Glutamatergic neuron (in vitro differentiated cells): ENCODE measurements at regions not wholly inside any gene's neighbourhood (a gene's known extent, or its start where the extent isn't known, plus 50 kb on each side); places are given as distances from the start of the nearest gene placed in this dataset.

Experiments
- DNase-seq: peaks from one replicate; pipeline ENCODE4 v3.0.0; 2022
- H3K27ac Mint-ChIP-seq: one replicate; pipeline ENCODE4 v1.8.0; 2020; ENCODE audit warnings: mild to moderate bottlenecking, mixed read lengths, inconsistent platforms; ENCODE audit not compliant: unreplicated experiment
- H3K27me3 Mint-ChIP-seq: one replicate; pipeline ENCODE4 v1.8.0; 2020; ENCODE audit warnings: mild to moderate bottlenecking, moderate library complexity, mixed read lengths, inconsistent platforms; ENCODE audit not compliant: unreplicated experiment
- H3K36me3 Mint-ChIP-seq: one replicate; pipeline ENCODE4 v1.8.0; 2020; ENCODE audit warnings: mild to moderate bottlenecking, mixed read lengths, inconsistent platforms; ENCODE audit not compliant: unreplicated experiment
- H3K4me1 Mint-ChIP-seq: one replicate; pipeline ENCODE4 v1.8.0; 2020; ENCODE audit warnings: mild to moderate bottlenecking, low read depth, mixed read lengths, inconsistent platforms; ENCODE audit not compliant: unreplicated experiment
- H3K4me3 Mint-ChIP-seq: one replicate; pipeline ENCODE4 v1.8.0; 2020; ENCODE audit warnings: mild to moderate bottlenecking, mixed read lengths, inconsistent platforms; ENCODE audit not compliant: unreplicated experiment
- H3K9me3 Mint-ChIP-seq: one replicate; pipeline ENCODE4 v1.8.0; 2020; ENCODE audit warnings: mild to moderate bottlenecking, moderate library complexity, mixed read lengths, inconsistent platforms; ENCODE audit not compliant: unreplicated experiment
- TF ChIP-seq, protein P1 (sequence below): fragments of 200-600 bp; sonication (generic); IDR thresholded peaks from one replicate; pipeline ENCODE4 v1.5.0; 2021; ENCODE audit not compliant: partially characterized antibody, unreplicated experiment

DNA sequence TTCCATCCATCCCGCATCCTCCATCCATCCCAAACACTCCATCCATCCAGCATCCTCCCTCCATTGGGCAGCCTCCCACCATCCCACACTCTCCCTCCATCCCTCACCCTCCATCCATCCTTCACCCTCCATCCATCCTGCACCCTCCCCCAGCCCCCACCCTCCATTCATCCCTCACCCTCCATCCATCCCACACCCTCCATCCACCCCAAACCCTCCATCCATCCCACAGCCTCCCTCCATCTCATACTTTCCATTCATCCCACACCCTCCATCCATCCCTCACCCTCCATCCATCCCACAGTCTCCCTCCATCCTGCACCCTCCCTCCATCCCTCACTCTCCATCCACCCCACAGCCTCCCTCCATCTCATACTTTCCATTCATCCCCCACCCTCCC is 60.4 kb downstream of the FOXI2 start:
- TF ChIP-seq, protein P1, sequence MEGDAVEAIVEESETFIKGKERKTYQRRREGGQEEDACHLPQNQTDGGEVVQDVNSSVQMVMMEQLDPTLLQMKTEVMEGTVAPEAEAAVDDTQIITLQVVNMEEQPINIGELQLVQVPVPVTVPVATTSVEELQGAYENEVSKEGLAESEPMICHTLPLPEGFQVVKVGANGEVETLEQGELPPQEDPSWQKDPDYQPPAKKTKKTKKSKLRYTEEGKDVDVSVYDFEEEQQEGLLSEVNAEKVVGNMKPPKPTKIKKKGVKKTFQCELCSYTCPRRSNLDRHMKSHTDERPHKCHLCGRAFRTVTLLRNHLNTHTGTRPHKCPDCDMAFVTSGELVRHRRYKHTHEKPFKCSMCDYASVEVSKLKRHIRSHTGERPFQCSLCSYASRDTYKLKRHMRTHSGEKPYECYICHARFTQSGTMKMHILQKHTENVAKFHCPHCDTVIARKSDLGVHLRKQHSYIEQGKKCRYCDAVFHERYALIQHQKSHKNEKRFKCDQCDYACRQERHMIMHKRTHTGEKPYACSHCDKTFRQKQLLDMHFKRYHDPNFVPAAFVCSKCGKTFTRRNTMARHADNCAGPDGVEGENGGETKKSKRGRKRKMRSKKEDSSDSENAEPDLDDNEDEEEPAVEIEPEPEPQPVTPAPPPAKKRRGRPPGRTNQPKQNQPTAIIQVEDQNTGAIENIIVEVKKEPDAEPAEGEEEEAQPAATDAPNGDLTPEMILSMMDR: no peak
- DNase-seq: no peak
- H3K36me3 Mint-ChIP-seq: no peaks in the 10 kb centered on the region
- H3K4me1 Mint-ChIP-seq: no peaks in the 10 kb centered on the region
- no peak overlapping the region for H3K4me3 Mint-ChIP-seq
- no peak overlapping the region for H3K27ac Mint-ChIP-seq
- H3K9me3 Mint-ChIP-seq: no peaks in the 10 kb centered on the region
- H3K27me3 Mint-ChIP-seq: peaks cover 3% of the 10 kb centered on the region

DNA sequence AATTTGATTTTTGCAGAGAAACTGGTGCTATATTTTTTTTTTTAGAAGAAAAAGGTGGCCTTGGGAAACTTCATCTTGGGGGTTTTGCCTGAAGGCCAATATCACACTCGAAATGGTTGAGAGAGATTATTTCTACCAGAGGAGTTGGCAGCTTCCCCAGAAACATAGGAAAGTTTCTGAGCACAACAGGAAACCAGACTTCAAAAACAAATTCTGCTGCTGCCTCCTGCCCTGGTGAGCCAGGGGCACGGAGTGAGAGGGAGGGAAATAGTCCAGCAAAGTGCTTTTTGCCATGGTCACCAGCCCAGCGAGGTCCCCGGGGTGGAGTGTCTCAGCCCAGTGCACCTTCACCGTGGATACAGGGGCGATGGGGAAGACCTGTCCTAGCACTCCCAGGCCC is 61.1 kb downstream of the FOXI2 start:
- no peak overlapping the region for H3K4me3 Mint-ChIP-seq
- DNase-seq: no peak
- H3K9me3 Mint-ChIP-seq: no peaks in the 10 kb centered on the region
- peaks cover 3% of the 10 kb centered on the region for H3K27me3 Mint-ChIP-seq
- no peaks in the 10 kb centered on the region for H3K4me1 Mint-ChIP-seq
- H3K27ac Mint-ChIP-seq: no peak overlapping the region
- TF ChIP-seq, protein P1: no peak
- H3K36me3 Mint-ChIP-seq: no peaks in the 10 kb centered on the region

GRCh38 chr10:127801302-127801701 is 64.3 kb downstream of the FOXI2 start:
- TF ChIP-seq, protein P1: no peak
- no peak overlapping the region for H3K4me3 Mint-ChIP-seq
- no peak for DNase-seq
- no peaks in the 10 kb centered on the region for H3K36me3 Mint-ChIP-seq
- H3K4me1 Mint-ChIP-seq: no peaks in the 10 kb centered on the region
- no peaks in the 10 kb centered on the region for H3K9me3 Mint-ChIP-seq
- H3K27me3 Mint-ChIP-seq: peaks cover 3% of the 10 kb centered on the region
- no peak overlapping the region for H3K27ac Mint-ChIP-seq

- Mint-ChIP-seq H3K4me1 (no peaks in the 10 kb centered on the region), H3K9me3 (no peaks in the 10 kb centered on the region), H3K4me3 (no peak overlapping the region), H3K36me3 (no peaks in the 10 kb centered on the region), H3K27ac (no peak overlapping the region), H3K27me3 (peaks cover 3% of the 10 kb centered on the region)
- TF ChIP-seq, protein P1: no peak
- DNase-seq: no peak
Measured at GRCh38 chr10:127802531-127803095, 65.6 kb downstream of the FOXI2 start.

DNA sequence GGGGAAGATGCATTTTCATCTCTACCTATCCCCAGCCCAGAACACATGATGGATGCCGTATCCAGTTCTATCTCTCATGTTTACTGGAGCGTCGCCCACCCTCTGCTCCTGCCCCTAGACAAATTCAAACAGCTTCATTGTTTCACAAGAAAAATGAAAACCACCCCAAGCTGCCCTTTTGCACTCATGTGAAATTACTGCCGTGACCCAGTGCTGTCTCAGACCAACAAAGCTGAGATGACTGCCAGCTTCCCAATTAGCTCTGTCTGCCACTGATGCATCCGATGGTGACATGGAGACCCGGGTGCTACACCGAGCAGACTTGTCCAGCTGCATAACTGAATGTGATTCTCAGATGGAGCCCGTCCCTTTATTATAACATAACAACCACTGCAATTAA is 67.7 kb downstream of the FOXI2 start:
- H3K4me1 Mint-ChIP-seq: no peaks in the 10 kb centered on the region
- no peaks in the 10 kb centered on the region for H3K36me3 Mint-ChIP-seq
- TF ChIP-seq, protein P1: no peak
- H3K27me3 Mint-ChIP-seq: no peaks in the 10 kb centered on the region
- no peak for DNase-seq
- H3K4me3 Mint-ChIP-seq: no peak overlapping the region
- H3K9me3 Mint-ChIP-seq: no peaks in the 10 kb centered on the region
- no peak overlapping the region for H3K27ac Mint-ChIP-seq
